GM18858 (cell line): ENCODE measurements at regions not wholly inside any gene's neighbourhood (a gene's known extent, or its start where the extent isn't known, plus 50 kb on each side); places are given as distances from the start of the nearest gene placed in this dataset.
"Not testable (repeated sequence)": the region's sequence is repeated elsewhere in the genome, so short reads cannot be mapped to it uniquely, and the experiment has no call there.

ENCODE experiments used
- ATAC-seq: cut with Tn5 transposase; IDR thresholded peaks from one replicate; pipeline ENCODE4 v1.9.1; 2021; ENCODE audit not compliant: unreplicated experiment

DNA sequence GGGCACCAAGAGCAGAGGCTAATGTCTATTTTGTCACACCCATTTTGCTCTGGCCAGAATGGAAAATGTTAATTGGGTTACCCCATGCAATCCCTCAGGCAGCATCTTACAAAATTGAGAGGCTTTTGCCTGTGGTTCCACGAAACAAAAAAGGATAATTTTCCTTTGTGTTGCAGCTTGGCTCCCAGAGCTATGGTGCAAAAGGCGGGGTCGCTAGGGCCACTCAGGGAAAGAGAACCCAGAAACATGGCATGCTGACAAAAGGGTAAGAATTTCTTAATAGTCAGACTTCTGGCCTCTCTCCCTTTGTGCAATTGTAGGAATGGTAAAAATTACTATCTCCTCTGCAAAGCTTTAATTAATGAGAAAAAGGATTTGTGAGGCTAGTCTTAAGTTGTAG is 119.6 kb upstream of the BANK1 start:
- no peak for ATAC-seq

DNA sequence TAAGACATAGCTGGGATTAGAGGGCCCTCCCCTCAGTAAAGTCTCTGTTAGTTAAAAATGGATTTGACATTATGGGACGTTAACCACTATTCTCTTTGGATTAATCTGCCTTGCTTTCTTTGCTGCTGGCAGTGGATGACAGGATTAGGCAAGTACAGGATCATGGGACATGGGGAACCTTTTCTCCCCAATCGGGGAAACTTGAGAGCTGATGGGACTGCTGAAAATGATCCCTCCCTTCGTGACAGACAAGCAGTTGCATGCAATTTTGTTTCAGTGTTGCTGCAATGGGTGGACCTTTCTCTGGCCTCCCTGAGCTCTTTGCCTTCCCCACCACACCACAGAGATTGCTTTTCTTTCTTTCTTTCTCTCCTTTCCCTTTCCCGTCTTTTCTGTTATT is 120.2 kb upstream of the BANK1 start:
- no peak for ATAC-seq

DNA sequence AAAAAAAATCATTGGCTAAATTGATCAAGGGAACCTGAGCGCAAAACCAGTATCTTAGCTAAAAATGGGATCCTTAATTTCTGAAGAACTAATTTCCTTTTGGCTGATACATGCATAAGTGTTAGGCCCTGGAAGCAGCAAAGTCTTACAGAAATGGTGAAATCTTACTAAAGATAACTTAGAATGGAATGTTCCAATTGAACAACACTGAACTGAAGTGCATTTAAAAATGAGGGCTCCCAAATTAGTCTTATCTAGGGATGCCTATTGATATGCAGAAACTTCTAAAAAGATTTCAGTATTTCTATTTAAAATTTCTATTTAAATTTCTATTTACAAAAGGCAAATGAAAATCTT is 120.7 kb upstream of the BANK1 start:
- ATAC-seq, result no peak

DNA sequence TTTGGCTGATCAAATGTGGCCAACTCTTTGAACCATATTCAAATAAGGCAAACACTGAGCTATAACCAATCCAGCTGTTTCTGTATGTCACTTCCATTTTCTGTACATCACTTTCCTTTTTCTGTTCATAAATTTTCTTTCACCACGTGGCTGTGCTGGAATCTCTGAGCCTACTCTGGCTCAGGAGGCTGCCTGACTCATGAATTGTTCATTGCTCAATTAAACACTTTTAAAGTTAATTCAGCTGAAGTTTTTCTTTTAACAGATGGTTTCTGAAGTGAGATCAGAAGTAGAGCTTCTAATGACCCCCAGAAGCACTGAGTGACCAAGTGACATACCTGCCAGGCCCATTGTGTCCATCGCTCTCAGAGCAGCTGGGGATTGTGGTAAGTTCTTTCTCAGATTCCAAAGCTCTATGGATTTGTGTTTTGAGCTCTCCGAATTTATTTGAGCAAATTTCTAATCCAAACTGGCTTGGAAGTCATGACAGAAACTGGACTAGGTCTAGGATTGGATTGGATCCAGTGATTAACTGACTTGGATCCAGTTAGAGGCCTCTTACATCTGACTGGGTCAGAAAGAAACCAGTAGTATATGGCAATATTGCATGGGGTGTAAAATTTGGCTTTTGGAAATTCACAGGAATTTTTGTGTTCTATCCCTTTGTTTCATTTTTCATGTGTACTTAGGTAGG is 121.2 kb upstream of the BANK1 start:
- ATAC-seq, result no peak

DNA sequence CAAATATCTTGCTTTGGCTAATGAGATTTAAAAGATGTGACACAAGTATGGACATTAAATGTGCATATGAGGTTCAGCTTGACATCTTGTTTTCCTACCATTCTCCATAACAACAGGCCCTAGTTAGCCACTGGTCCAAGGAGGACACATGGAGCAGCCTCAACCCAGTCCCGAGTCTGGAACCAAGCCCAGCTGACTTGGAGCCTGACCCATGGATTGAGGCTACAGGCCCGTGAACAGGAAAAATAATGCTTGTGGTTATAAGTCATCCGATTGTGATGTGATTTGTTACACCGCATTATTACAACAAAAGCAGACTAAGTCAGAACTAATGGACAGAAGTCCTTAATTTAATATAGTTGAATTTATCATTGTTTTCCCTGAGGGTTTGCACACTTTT is 123.2 kb upstream of the BANK1 start:
- ATAC-seq, result no peak

DNA sequence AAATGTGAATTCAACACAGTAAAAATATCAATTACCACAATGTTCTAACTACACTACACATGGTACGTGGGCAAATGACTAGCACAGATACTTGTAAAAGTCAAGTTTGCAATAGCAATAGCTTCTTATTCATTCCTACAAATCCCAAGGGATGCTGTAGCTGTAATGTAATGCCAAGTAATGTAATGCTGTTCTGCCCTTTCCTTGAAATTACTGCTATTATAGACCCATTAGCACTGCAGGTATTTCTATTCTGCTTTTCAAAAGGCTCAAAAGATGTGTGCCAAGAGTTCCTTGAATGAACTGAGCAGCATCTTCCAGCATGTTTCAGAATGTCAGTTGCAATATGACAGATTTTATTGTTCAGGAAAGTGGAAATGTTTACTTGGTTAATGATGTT is 129.9 kb upstream of the BANK1 start:
- ATAC-seq, result no peak

DNA sequence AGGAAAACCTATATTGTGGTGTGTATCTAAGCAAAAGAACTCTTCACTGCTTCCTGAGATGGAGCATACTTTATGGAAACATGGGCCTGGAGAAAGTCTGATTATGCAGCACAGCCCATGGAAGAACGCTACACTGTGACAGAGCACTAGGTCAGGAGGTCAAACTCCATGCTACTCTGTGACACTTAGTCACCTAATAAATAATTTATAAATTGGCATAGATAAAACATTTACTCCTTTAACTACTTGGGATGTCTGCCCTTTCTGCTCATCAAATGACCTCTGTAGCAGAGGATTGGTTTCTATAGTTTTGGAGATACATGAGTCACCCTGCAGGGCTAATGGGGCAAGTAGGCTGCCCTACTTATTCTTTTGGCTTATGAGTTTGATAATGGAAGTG is 134.7 kb upstream of the BANK1 start:
- no peak for ATAC-seq

DNA sequence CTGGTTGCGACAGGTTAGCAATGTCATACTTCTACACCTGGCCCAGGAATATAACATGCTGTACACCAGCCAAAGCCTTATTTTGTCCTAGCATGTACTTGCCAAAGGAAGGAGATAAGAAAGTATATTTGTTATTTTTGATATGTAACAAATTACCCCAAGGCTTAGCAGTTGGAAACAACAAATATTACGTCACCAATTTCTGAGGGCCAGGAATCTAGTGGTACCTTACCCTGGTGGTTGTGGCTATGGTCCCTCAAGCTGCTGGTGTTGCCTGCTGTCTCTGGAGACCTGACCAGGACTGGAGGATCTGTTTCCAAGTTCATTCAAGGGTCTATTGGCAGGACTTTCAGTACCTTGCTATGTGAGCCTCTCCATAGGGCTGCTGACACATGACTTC is 135.5 kb upstream of the BANK1 start:
- no peak for ATAC-seq

DNA sequence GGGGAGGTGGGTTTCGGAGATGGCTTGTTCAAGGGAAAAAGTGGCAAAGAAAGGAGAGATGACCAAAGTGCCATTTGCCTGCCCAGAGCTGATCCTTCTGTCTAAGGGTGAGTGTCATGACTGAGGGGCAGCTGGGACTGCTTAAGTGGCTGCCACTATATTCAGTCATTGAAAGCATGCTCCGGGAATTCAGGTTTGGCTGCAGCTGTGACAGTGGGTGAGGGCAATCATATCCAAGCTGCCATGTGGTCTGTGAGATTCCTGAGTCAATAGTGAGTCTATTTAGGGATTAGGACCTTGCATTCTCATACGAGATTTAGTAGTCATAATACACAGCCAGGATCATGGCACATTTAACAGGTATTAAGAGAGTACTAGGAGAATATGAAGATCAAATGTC is 138.8 kb upstream of the BANK1 start:
- no peak for ATAC-seq

DNA sequence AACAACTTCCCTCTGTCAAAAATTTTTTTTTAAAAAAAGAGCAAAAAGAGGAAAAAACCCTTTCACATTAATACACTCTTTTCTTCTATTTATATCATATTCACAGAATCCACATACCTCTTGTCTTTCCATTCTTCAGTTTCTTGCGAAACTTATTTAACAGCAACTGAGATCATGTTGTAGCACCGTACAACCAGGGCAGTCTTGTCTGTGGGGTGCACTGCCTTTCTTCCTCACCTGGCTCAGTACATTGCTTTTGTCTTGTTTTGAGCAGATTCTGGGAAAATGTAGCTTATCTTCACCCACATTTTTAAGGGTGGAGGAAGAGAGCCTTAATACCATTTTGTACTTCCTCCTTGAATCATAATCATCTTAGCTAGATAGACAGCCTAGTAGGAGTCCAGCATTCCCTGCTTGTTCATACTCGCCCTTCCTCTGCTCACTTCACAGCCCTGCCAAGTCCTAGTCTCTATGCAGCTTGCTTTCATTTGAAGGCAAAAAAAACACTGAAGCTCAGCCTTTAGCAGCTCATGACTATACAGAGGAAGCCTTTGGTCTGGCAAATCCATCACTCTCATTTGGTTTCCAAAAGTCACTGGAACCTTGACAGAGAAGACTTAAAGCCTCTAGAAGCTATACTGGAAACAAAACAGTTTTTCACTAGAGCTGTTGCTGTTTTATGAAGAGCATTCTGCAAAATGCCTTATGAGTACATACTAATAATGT is 140.6 kb upstream of the BANK1 start:
- no peak for ATAC-seq

DNA sequence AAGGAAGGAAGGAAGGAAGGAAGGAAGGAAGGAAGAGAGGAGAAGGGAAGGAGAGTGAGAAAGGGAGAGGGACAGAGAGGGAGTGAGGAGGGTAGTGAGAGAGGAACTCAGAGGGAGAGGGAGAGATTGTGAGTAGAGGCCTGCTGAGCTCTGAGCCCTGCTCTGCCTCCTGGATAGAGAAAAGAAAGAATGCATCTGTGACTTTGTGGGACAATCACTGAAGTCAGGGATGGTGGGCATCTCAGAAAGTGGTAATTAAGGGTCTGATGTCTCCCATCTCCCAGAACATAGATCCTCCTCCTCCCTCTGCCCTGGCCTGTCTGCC is 142.9 kb upstream of the BANK1 start:
- no peak for ATAC-seq

DNA sequence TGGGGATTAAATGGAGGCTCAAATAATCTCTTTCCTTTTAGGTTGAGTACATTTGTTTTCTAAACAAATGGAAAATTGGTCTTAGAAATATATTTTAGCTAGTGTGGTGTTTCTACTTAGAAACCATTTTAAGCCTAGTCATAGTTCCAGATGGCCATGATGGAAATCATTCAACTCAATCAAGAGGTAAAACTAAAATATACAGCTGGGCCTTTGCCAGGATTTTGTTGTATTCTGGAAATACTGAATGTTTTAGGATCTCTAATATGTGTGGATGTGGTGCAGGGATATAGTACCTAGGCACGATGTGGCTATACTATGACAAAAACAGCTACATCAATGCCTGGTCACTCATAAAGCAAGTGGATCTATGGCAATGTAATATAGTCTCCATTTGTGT is 146.0 kb upstream of the BANK1 start:
- ATAC-seq, result no peak

DNA sequence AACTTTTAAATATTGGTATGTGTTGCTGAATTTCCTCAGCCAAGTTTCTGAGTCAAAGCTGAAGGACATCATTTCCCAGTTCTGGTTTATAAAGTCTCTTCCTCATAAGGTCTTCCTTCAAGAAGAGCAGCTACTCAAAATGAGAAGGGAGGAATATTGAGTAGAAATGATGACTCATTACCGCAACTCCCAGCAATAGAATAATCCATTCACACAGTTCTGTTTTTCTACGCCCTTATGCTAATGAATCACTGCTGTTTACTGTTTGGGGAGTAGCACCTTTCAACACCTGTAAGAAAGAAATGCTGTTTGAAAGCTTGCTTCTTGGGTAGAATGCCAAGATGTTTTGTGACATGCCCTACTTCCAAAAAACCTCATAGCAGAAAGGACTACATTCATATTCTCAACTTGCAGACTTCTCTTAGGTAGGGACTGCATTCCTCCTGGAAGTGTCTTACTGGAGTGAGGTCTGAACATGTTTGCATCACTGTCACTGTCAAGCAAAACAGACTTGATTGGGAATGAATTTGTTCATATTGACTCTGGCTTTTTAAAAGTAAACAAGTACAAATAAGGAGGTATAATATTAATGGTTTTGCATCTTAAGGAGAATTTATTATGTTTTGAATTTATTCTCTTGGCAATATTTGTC is 147.2 kb upstream of the BANK1 start:
- no peak for ATAC-seq

DNA sequence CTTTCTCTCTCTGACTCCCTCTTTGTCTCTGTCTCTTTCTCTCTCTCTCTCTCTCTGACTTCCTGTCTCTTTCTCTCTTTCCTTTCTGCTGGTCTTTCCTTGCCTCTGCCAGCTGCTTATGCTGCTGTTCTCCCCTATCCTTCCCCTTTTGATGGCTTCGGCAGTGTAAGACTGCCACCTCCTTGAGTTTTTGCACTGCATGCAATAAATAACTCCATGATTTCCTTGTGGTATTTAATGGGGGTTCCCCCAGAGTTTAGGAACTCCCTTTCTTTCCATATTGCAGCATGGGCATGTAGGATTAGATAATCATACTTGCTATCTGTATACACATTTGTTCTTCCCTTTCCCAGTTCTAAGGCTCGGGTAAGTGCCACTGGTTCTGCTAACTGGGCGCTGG is 157.8 kb upstream of the BANK1 start:
- ATAC-seq, result not testable (repeated sequence)

DNA sequence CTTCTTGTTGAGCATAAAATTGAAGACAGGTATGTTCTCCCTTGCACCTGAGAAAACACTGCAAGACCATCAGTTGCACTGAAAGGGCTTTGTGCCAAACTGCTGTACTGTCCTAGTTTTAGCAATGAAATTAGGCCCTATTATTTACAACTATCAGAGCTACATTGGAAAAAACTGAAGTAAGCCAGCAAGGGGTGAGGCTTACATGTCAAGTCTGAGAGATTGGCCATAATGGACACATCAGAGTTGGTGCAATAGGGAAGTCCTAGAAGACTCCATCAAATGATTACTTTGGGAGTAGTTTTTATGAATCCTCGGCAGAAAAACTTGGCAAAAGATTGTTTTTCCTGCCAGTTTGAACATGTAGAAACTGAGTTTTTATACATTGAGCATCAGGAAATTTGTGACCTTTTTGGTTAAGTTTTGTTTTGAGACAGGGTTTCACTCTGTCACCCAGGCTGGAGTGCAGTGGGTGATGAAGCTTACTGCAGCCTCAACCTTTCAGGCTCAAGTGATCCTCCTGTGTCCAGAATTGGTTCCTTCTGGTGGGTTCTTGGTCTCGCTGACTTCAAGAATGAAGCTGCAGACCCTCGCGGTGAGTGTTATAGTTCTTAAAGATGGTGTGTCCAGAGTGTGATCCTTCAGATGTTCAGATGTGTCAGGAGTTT is 160.1 kb upstream of the BANK1 start:
- ATAC-seq, result no peak

DNA sequence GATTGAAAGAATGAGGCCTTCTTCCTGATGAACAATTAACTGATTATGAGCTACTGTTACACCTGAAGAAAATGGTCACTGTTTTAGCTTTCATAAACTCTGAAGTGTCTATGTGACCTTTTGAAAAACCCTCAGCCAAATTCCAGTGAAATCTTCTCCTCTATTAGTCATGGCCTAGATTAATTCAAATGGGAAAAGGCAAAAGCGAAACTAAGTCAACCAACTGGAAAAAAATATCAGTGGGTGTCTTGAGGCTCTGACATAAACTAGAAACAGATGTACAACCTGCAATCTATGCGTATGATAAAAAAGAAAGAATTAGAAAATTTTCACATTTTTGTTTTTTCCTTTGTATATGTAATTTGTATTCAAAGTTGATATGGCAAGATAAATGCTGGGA is 169.4 kb upstream of the BANK1 start:
- no peak for ATAC-seq

DNA sequence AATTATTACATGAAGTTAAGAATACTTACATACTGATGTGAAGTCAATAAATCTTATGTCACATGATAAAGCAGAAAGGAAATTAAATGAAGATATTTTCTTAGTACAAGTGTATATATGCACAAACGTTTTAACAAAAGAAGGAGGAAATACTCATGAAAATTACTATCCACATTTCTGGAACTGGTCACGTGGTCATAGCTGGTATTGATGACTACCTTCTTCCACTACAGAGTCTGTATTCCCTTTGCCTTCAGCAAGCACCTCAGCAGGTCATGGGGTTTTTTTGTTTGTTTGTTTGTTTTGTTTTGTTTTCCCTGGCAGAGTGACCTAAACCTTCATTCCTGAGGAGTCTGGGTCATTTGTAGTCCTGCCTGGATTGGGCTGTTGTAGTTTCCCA is 174.9 kb upstream of the BANK1 start:
- no peak for ATAC-seq

DNA sequence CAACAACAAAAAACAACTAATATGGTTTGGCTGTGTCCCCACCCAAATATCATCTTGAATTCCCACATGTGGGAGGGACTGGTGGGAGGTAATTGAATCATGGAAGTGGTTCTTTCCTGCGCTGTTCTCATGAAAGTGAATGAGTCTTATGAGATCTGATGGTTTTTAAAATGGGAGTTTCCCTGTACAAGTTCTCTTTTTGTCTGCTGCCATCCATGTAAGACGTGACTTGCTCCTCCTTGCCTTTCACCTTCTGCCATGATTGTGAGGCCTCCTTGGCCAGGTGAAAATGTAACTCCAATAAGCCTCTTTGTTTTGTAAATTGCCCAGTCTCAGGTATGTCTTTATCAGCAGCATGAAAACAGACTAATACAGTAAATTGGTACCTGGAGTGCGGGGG is 183.5 kb upstream of the BANK1 start:
- ATAC-seq, result not testable (repeated sequence)

DNA sequence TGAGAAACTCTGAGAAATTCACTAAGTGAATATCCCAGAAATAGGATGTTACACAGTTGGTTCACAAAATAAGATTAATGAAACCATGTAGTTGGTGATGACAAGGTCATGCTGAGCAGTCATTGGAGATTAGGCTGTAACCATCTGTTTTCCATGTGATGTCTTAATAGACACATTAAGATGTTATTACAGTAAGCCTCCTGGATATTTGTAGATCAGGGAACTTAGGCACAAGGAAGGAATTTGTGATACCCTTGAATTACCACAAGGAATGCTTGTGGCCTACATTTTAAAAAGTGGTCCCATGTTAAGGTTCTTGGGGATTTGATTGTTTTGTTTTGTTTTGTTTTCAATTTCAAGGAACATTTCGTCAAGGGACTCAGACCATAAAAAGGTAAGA is 185.6 kb upstream of the BANK1 start:
- ATAC-seq, result no peak

DNA sequence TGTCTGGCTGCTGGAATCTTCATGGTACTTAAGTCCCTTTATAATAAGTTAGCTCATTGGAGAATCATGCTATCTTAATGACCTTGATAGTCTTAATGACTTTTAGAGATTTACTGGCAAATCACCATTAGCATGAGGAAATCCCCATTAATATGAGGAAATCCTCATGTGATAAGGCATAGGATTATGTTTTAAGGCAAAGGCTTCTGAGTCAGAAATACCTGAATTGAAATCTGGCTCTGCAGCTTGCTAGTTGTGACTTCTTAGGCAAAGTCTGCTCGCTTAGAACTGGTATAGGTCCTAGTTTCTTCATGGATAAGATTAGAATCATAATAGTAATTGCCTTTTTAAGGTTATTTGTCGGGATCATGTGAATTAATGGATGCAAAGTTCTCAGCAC is 190.2 kb upstream of the BANK1 start:
- no peak for ATAC-seq

DNA sequence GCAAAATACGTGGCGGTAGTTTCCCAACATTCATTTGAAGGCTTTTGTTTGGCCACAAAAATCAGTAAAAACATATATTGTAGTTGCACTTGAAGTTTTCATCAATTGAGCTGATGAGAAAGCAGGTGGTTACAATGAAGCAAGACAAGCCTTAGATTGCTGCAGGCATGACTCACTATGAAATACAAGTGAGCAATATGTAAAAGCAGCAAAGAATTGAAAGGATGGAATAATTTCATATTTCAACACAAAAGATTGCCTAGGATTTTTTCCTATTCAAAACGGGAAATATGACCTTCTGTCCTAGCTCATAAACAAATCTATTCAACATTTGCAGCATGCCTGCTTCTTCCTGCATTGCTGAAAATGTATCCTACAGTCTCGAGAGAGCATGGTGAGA is 190.9 kb upstream of the BANK1 start:
- ATAC-seq, result no peak
